Esophagus squamous epithelium (tissue), 4 donors: ENCODE measurements at regions not wholly inside any gene's neighbourhood (a gene's known extent, or its start where the extent isn't known, plus 50 kb on each side); places are given as distances from the start of the nearest gene placed in this dataset.

Source experiments
- CTCF ChIP-seq, 6 experiments: fragments of 450-650 bp in 4 of 6; fragments of 200-600 bp in 2 of 6; sonication (generic) in 2 of 6; IDR thresholded peaks; one replicate each; pipeline ENCODE4 v1.5.1; 2016 to 2019; ENCODE audit warnings: antibody characterized with exemption in 6 of 6, mild to moderate bottlenecking in 4 of 6, moderate library complexity in 4 of 6
- POLR2A ChIP-seq, 4 donors: fragments of 450-650 bp; IDR thresholded peaks; one replicate each; pipeline ENCODE4 v1.6.1; 2017; ENCODE audit warnings: antibody characterized with exemption in 4 of 4, mild to moderate bottlenecking in 4 of 4, moderate library complexity in 3 of 4

- TF ChIP-seq CTCF (IDR thresholded peaks at IDR 0.05) (no peak), POLR2A (IDR thresholded peaks at IDR 0.05) (no peak)
Measured at GRCh38 chrX:42946544-42947194, 168.7 kb upstream of the PPP1R2C start.
